ENCODE measurements at regions not wholly inside any gene's neighbourhood (a gene's known extent, or its start where the extent isn't known, plus 50 kb on each side); places are given as distances from the start of the nearest gene placed in this dataset.

- no peak overlapping the region for H3K4me3 ChIP-seq
- no peaks in the 10 kb centered on the region for H3F3A ChIP-seq (replicated peaks; ENCODE audit: low read depth)
- no peak overlapping the region for H3K27ac ChIP-seq (ENCODE audit: low read depth)
- H3K4me1 ChIP-seq (ENCODE audit: insufficient read depth), result no peaks in the 10 kb centered on the region
- Mint-ChIP-seq H3K4me1 (peaks cover under 1% of the 10 kb centered on the region; the same call in 2 of the 3 replicates), H3K27ac (no peak overlapping the region), H3K4me3 (no peak overlapping the region), H3K9me3 (no peaks in the 10 kb centered on the region), H3K27me3 (ENCODE audit: insufficient read depth, low read depth, poor library complexity) (no peaks in the 10 kb centered on the region), H3K36me3 (ENCODE audit: low read depth) (no peaks in the 10 kb centered on the region)
- H3K27me3 ChIP-seq (ENCODE audit: insufficient read depth), result no peaks in the 10 kb centered on the region
- H3K9me2 ChIP-seq (ENCODE audit: insufficient read depth), result no peaks in the 10 kb centered on the region
- H3K36me3 ChIP-seq (ENCODE audit: insufficient read depth), result no peaks in the 10 kb centered on the region
- no peaks in the 10 kb centered on the region for H4K20me1 ChIP-seq (replicated peaks; ENCODE audit: insufficient read depth)
- no peak for TF ChIP-seq CREB1 (CRISPR knock-in tag; IDR thresholded peaks at IDR 0.05; ENCODE audit: low read depth)
- no peak for TF ChIP-seq JUNB (IDR thresholded peaks at IDR 0.05; ENCODE audit: unreplicated experiment)
- no peak for TF ChIP-seq STAT1 (IDR thresholded peaks at IDR 0.05; ENCODE audit: unreplicated experiment)
- TF ChIP-seq ZNF331 (CRISPR knock-in tag; IDR thresholded peaks at IDR 0.05; ENCODE audit: low read depth), result no peak
- no peak for TF ChIP-seq EZH2phosphoT487 (IDR thresholded peaks at IDR 0.05; ENCODE audit: unreplicated experiment)
- TF ChIP-seq, protein P1, sequence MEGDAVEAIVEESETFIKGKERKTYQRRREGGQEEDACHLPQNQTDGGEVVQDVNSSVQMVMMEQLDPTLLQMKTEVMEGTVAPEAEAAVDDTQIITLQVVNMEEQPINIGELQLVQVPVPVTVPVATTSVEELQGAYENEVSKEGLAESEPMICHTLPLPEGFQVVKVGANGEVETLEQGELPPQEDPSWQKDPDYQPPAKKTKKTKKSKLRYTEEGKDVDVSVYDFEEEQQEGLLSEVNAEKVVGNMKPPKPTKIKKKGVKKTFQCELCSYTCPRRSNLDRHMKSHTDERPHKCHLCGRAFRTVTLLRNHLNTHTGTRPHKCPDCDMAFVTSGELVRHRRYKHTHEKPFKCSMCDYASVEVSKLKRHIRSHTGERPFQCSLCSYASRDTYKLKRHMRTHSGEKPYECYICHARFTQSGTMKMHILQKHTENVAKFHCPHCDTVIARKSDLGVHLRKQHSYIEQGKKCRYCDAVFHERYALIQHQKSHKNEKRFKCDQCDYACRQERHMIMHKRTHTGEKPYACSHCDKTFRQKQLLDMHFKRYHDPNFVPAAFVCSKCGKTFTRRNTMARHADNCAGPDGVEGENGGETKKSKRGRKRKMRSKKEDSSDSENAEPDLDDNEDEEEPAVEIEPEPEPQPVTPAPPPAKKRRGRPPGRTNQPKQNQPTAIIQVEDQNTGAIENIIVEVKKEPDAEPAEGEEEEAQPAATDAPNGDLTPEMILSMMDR (conservative IDR thresholded peaks at IDR 0.05; ENCODE audit: low read depth in 2 of 2), result no peak
- no peak for ATAC-seq
- H2AFZ ChIP-seq, result no peak overlapping the region
- no peak overlapping the region for H3K4me2 ChIP-seq
- DNase-seq (ENCODE audit: low spot score), result no peak
- no peaks in the 10 kb centered on the region for H3K79me2 ChIP-seq (replicated peaks; ENCODE audit: insufficient read depth)
Measured at GRCh38 chr4:135238940-135239339, 1037.4 kb upstream of the PABPC4L start.

DNA sequence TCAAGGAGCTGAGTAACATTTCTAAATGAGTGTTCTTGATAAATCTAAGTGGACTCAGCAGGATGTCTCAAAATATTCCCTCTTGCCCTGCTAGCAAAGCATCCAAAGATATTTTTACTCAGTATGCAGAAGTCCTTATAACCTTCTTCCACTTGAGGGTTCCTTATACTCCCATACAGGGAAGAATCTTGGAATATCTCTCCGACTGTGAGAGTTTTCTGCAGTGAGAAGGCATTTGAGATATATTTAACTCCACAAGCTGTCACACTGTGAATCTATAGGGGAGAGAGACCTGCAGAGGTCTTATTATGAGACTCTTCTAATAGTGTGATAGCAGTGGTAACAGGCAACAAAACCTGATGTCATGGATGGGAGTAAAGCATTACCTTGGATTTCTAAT, 1034.5 kb upstream of the PABPC4L start:
- Histone ChIP-seq H3K79me2 (replicated peaks; ENCODE audit: insufficient read depth) (no peaks in the 10 kb centered on the region), H3K27ac (ENCODE audit: low read depth) (no peak overlapping the region), H3K4me1 (ENCODE audit: insufficient read depth) (no peaks in the 10 kb centered on the region), H3K27me3 (ENCODE audit: insufficient read depth) (no peaks in the 10 kb centered on the region), H3K36me3 (ENCODE audit: insufficient read depth) (no peaks in the 10 kb centered on the region), H3K9me2 (ENCODE audit: insufficient read depth) (no peaks in the 10 kb centered on the region), H3F3A (replicated peaks; ENCODE audit: low read depth) (no peaks in the 10 kb centered on the region), H3K4me2 (no peak overlapping the region), H3K4me3 (no peak overlapping the region), H2AFZ (no peak overlapping the region), H4K20me1 (replicated peaks; ENCODE audit: insufficient read depth) (no peaks in the 10 kb centered on the region)
- DNase-seq (ENCODE audit: low spot score) (no peak), ATAC-seq (no peak)
- Mint-ChIP-seq H3K4me3 (no peak overlapping the region), H3K4me1 (no peaks in the 10 kb centered on the region), H3K36me3 (ENCODE audit: low read depth) (no peaks in the 10 kb centered on the region), H3K9me3 (no peaks in the 10 kb centered on the region), H3K27me3 (ENCODE audit: insufficient read depth, low read depth, poor library complexity) (no peaks in the 10 kb centered on the region), H3K27ac (no peak overlapping the region)
- TF ChIP-seq JUNB (IDR thresholded peaks at IDR 0.05; ENCODE audit: unreplicated experiment), result no peak
- TF ChIP-seq ZNF331 (CRISPR knock-in tag; IDR thresholded peaks at IDR 0.05; ENCODE audit: low read depth), result no peak
- TF ChIP-seq, protein P1 (conservative IDR thresholded peaks at IDR 0.05; ENCODE audit: low read depth in 2 of 2), result no peak
- TF ChIP-seq, protein P2, sequence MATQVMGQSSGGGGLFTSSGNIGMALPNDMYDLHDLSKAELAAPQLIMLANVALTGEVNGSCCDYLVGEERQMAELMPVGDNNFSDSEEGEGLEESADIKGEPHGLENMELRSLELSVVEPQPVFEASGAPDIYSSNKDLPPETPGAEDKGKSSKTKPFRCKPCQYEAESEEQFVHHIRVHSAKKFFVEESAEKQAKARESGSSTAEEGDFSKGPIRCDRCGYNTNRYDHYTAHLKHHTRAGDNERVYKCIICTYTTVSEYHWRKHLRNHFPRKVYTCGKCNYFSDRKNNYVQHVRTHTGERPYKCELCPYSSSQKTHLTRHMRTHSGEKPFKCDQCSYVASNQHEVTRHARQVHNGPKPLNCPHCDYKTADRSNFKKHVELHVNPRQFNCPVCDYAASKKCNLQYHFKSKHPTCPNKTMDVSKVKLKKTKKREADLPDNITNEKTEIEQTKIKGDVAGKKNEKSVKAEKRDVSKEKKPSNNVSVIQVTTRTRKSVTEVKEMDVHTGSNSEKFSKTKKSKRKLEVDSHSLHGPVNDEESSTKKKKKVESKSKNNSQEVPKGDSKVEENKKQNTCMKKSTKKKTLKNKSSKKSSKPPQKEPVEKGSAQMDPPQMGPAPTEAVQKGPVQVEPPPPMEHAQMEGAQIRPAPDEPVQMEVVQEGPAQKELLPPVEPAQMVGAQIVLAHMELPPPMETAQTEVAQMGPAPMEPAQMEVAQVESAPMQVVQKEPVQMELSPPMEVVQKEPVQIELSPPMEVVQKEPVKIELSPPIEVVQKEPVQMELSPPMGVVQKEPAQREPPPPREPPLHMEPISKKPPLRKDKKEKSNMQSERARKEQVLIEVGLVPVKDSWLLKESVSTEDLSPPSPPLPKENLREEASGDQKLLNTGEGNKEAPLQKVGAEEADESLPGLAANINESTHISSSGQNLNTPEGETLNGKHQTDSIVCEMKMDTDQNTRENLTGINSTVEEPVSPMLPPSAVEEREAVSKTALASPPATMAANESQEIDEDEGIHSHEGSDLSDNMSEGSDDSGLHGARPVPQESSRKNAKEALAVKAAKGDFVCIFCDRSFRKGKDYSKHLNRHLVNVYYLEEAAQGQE (IDR thresholded peaks at IDR 0.05; ENCODE audit: unreplicated experiment), result no peak
- no peak for TF ChIP-seq POLR2AphosphoS5 (IDR thresholded peaks at IDR 0.05; ENCODE audit: low read depth)
- TF ChIP-seq STAT1 (IDR thresholded peaks at IDR 0.05; ENCODE audit: unreplicated experiment), result no peak
- no peak for TF ChIP-seq EZH2phosphoT487 (IDR thresholded peaks at IDR 0.05; ENCODE audit: unreplicated experiment)
- no peak for TF ChIP-seq CREB1 (CRISPR knock-in tag; IDR thresholded peaks at IDR 0.05; ENCODE audit: low read depth)
